Upper lobe of left lung (tissue), 6 donors: ENCODE measurements at regions not wholly inside any gene's neighbourhood (a gene's known extent, or its start where the extent isn't known, plus 50 kb on each side); places are given as distances from the start of the nearest gene placed in this dataset.

Source experiments
- ATAC-seq, 2 donors: fragments of 200-7000 bp; cut with Tn5 transposase; one replicate each; pipeline ENCODE4 v1.9.1; 2022; ENCODE audit warnings: mild to moderate bottlenecking in 2 of 2, moderate library complexity in 2 of 2; ENCODE audit not compliant: low FRiP score in 2 of 2
- DNase-seq, 2 donors: peaks; one replicate each; pipeline ENCODE4 v3.0.0-alpha.2; 2019 to 2020
- H3K27ac ChIP-seq, 4 donors: fragments of 200-600 bp; sonication (generic); one replicate each; pipeline ENCODE4 v1.5.1; 2016 to 2019
- H3K27me3 ChIP-seq, 4 donors: fragments of 200-600 bp; sonication (generic); one replicate each; pipeline ENCODE4 v1.5.1; 2017 to 2019
- H3K36me3 ChIP-seq, 4 donors: fragments of 200-600 bp; sonication (generic); one replicate each; pipeline ENCODE4 v1.5.1; 2016 to 2019
- H3K4me1 ChIP-seq, 4 donors: fragments of 200-600 bp; sonication (generic); one replicate each; pipeline ENCODE4 v1.5.1; 2018 to 2019
- H3K4me3 ChIP-seq, 4 donors: fragments of 200-600 bp; sonication (generic); one replicate each; pipeline ENCODE4 v1.5.1; 2017 to 2019; ENCODE audit warnings: mild to moderate bottlenecking in 2 of 4, moderate library complexity in 1 of 4
- H3K9me3 ChIP-seq, 4 donors: fragments of 200-600 bp; sonication (generic); one replicate each; pipeline ENCODE4 v1.5.1; 2018 to 2019
- CTCF ChIP-seq, 6 experiments: fragments of 450-650 bp in 4 of 6; fragments of 200-600 bp in 2 of 6; sonication (generic) in 2 of 6; IDR thresholded peaks; one replicate each; pipeline ENCODE4 v1.5.1; 2016 to 2019; ENCODE audit warnings: antibody characterized with exemption in 6 of 6
- EP300 ChIP-seq, 4 donors: sonication (generic); formaldehyde crosslinking; IDR thresholded peaks; one replicate each; pipeline ENCODE4 v1.5.1; 2017; ENCODE audit warnings: antibody characterized with exemption in 4 of 4, control low read depth in 2 of 4
- POLR2A ChIP-seq, 4 donors: fragments of 450-650 bp; IDR thresholded peaks; one replicate each; pipeline ENCODE4 v1.5.1; 2016 to 2017; ENCODE audit warnings: antibody characterized with exemption in 4 of 4, mild to moderate bottlenecking in 2 of 4
- POLR2AphosphoS5 ChIP-seq, 2 donors: sonication (generic); formaldehyde crosslinking; IDR thresholded peaks; one replicate each; pipeline ENCODE4 v1.5.1; 2017; ENCODE audit warnings: antibody characterized with exemption in 2 of 2
- WGBS, 2 donors: methylation state at CpG; one replicate each; pipeline ENCODE4 v1.1.5; 2017 to 2018; 5-methylcytosine and 5-hydroxymethylcytosine counted together
- donor health status: DM: no; HTN: no; CAD: no; lungs with moderate emphysema.
- donor health status: DM: no; HTN: yes; CAD: no; lungs with severe emphysema.

DNA sequence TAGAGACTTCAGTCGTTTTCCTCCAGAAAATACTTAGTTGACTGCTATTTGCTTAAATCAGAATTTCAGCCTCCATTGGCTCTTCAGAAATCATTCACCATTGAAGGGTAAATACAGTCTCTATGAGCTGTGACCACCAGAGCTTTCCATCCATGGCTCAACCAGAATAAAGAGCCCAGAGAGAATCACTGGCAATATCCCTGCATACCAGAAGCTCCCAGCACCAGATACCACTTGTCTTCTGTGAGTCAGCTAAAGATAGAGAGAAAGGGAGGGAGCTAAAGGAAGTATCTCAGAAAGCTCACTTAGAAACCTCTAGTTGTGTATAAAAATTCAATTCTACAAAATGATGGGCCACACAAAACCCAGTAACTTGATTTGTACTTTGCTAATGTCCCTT is 115.2 kb upstream of the TMCO5A start:
- no peaks in the 10 kb centered on the region for H3K27me3 ChIP-seq
- no peaks in the 10 kb centered on the region for H3K36me3 ChIP-seq
- no peaks in the 10 kb centered on the region for H3K9me3 ChIP-seq
- H3K27ac ChIP-seq: no peak overlapping the region
- no peaks in the 10 kb centered on the region for H3K4me1 ChIP-seq
- TF ChIP-seq EP300 (IDR thresholded peaks at IDR 0.05) (no peak), POLR2A (IDR thresholded peaks at IDR 0.05) (no peak), POLR2AphosphoS5 (IDR thresholded peaks at IDR 0.05) (no peak), CTCF (IDR thresholded peaks at IDR 0.05) (no peak)
- H3K4me3 ChIP-seq: no peak overlapping the region
- DNase-seq: no peak
- ATAC-seq: no peak
- 76 to 79% methylated on average over 1 of the region's 1 CpG for WGBS, 2 donors

DNA sequence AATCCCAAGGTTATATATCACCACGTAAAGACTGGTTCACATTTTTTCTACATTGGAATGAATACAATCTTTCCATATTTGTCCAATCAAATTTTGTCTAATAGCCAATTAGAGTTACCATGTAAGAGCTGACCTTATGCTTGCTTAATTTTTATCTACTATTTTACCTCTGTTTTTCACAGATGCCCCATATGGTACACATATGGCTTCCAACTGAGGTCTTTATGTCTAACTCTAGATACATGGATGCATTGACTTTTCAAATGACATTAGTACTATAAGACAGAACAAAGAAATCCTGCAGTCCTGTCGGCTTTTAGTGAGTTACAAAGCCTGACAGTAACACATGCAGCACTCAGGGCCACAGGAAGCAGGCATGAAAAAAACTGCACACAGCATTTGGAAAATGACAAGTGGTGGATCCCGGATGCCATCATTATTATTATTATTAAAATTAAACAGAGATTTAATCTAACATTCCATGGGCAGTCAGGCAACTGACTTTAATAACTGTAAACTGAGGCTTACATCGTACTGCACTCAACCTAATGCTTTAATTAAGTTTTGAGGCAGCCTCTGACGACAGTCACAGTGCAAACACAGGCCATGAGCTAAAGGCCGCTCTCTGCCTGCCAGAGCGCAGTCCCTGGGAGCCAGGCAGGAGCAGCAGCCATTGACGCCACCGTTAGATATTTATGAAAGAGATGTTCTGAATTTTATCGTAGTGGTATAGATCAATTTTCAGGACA is 113.9 kb upstream of the TMCO5A start:
- H3K4me3 ChIP-seq: no peak overlapping the region
- DNase-seq (peak in 1 of 2 donors; percentile 44), ATAC-seq (no peak)
- no peaks in the 10 kb centered on the region for H3K9me3 ChIP-seq
- 77 to 78% methylated on average over 10 of the region's 10 CpGs for WGBS, 2 donors
- H3K27me3 ChIP-seq: no peaks in the 10 kb centered on the region
- H3K27ac ChIP-seq: no peak overlapping the region
- no peaks in the 10 kb centered on the region for H3K4me1 ChIP-seq
- TF ChIP-seq POLR2AphosphoS5 (IDR thresholded peaks at IDR 0.05) (no peak), EP300 (IDR thresholded peaks at IDR 0.05) (no peak), CTCF (IDR thresholded peaks at IDR 0.05) (no peak), POLR2A (IDR thresholded peaks at IDR 0.05) (no peak)
- no peaks in the 10 kb centered on the region for H3K36me3 ChIP-seq

- TF ChIP-seq CTCF (IDR thresholded peaks at IDR 0.05): no peak
- no peak for TF ChIP-seq EP300 (IDR thresholded peaks at IDR 0.05)
- no peak for TF ChIP-seq POLR2A (IDR thresholded peaks at IDR 0.05)
- no peak for TF ChIP-seq POLR2AphosphoS5 (IDR thresholded peaks at IDR 0.05)
- Histone ChIP-seq H3K4me3 (no peak overlapping the region), H3K27ac (no peak overlapping the region), H3K27me3 (no peaks in the 10 kb centered on the region), H3K36me3 (no peaks in the 10 kb centered on the region), H3K4me1 (no peaks in the 10 kb centered on the region), H3K9me3 (no peaks in the 10 kb centered on the region)
- 86 to 87% methylated on average over 10 of the region's 10 CpGs for WGBS, 2 donors
- DNase-seq (no peak), ATAC-seq (no peak)
These were observed 110.7 kb upstream of the TMCO5A start for GRCh38 chr15:37823601-37824275.

- no peaks in the 10 kb centered on the region for H3K9me3 ChIP-seq
- DNase-seq (no peak), ATAC-seq (peak in 1 of 2 donors; percentile 93)
- no peak overlapping the region for H3K4me3 ChIP-seq
- no peak overlapping the region for H3K27ac ChIP-seq
- no peaks in the 10 kb centered on the region for H3K27me3 ChIP-seq
- no peaks in the 10 kb centered on the region for H3K36me3 ChIP-seq
- WGBS, 2 donors: 51 to 56% methylated on average over 6 of the region's 6 CpGs
- no peaks in the 10 kb centered on the region for H3K4me1 ChIP-seq
- no peak for TF ChIP-seq CTCF (IDR thresholded peaks at IDR 0.05)
- no peak for TF ChIP-seq EP300 (IDR thresholded peaks at IDR 0.05)
- TF ChIP-seq POLR2AphosphoS5 (IDR thresholded peaks at IDR 0.05): no peak
- TF ChIP-seq POLR2A (IDR thresholded peaks at IDR 0.05): no peak
These were observed 109.6 kb upstream of the TMCO5A start for GRCh38 chr15:37824717-37825382.
